Fibroblast of villous mesenchyme (primary cell): ENCODE measurements at regions not wholly inside any gene's neighbourhood (a gene's known extent, or its start where the extent isn't known, plus 50 kb on each side); places are given as distances from the start of the nearest gene placed in this dataset.

Experiments
- DNase-seq: peaks from one replicate; pipeline ENCODE4 v3.0.0-alpha.2; 2010; ENCODE audit warnings: low read depth
- H3K4me3 ChIP-seq: 2 replicates; pipeline ENCODE4 v1.5.1; 2011; ENCODE audit warnings: low read depth, mild to moderate bottlenecking, low read length
- TF ChIP-seq, protein P1 (sequence below): IDR thresholded peaks from 2 replicates; pipeline ENCODE4 v1.5.1; 2012; ENCODE audit warnings: low read depth, mild to moderate bottlenecking, low read length; ENCODE audit not compliant: insufficient read depth

DNA sequence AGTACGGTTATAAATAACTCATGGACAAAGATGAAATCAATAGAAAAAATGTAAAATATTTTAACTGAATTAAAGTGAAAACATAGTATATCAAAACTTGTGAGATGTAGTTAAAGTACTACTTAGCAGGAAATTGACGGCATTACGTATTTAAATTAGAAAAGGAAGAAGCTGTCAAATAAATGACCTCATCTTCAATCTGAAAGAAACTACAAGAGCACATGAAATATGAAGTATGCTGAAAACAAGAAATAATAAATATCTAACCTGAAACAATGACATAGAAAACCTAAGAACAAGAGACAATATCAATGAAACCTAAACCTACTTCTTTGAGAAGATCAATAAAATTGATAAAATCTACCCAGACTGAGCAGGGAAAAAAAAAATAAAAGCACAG lies 122.2 kb upstream of the PDE4B start:
- no peak overlapping the region for H3K4me3 ChIP-seq
- DNase-seq = no peak
- TF ChIP-seq, protein P1, sequence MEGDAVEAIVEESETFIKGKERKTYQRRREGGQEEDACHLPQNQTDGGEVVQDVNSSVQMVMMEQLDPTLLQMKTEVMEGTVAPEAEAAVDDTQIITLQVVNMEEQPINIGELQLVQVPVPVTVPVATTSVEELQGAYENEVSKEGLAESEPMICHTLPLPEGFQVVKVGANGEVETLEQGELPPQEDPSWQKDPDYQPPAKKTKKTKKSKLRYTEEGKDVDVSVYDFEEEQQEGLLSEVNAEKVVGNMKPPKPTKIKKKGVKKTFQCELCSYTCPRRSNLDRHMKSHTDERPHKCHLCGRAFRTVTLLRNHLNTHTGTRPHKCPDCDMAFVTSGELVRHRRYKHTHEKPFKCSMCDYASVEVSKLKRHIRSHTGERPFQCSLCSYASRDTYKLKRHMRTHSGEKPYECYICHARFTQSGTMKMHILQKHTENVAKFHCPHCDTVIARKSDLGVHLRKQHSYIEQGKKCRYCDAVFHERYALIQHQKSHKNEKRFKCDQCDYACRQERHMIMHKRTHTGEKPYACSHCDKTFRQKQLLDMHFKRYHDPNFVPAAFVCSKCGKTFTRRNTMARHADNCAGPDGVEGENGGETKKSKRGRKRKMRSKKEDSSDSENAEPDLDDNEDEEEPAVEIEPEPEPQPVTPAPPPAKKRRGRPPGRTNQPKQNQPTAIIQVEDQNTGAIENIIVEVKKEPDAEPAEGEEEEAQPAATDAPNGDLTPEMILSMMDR = no peak

DNA sequence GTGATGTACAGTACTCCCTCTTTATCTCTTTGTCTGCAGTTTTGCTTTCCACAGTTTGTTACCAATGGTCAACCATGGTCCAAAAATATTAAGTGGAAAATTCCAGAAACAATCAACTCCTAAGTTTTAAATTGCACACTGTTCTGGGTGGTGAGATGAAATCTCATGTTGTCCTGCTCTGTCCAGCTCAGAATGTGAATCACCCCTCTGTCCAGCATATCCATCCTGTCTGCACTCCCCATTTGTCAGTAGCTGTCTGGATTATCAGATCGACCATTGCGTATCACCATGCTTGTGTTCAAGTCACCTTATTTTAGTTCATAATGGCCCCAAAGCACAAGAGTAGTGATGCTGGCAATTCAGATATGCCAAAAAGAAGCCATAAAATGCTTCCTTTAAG lies 118.2 kb upstream of the PDE4B start:
- TF ChIP-seq, protein P1 = no peak
- no peak overlapping the region for H3K4me3 ChIP-seq
- DNase-seq = no peak

DNA sequence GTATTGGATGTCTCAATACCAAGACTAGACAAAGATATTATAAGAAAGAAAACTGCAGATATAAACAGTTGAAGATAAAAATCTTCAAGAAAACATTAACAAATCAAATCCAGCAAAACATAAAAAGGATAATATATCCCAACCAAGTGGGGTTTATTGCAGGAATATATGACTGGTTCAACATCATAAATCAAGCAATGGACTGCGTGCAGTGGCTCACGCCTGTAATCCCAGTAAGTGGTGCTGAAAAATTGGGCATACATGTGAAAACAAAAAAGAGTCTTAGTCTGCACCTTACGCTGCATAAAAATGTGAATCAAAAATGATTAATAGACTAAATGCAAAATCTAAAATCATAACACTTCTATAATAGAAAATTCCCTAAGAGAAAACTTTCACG lies 112.9 kb upstream of the PDE4B start:
- no peak overlapping the region for H3K4me3 ChIP-seq
- TF ChIP-seq, protein P1 = no peak
- no peak for DNase-seq

DNA sequence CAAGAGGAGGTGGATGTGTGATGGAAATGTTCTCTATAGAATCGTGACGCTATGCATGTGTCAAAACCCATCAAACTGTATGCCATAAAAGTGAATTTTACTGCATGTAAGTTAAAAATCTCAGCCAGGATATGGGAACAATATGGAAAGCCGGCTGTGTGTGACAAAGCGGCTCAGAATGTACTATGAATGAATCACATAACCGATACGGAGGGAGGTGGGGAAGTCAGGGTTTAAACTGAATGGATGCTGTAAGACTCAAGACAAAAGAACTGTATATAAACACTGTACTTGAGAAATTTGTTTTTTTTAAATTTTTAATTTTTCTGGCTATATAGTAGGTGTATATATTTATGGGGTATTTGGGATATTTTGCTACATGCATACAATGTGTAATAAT lies 111.6 kb upstream of the PDE4B start:
- no peak overlapping the region for H3K4me3 ChIP-seq
- TF ChIP-seq, protein P1 = no peak
- no peak for DNase-seq

DNA sequence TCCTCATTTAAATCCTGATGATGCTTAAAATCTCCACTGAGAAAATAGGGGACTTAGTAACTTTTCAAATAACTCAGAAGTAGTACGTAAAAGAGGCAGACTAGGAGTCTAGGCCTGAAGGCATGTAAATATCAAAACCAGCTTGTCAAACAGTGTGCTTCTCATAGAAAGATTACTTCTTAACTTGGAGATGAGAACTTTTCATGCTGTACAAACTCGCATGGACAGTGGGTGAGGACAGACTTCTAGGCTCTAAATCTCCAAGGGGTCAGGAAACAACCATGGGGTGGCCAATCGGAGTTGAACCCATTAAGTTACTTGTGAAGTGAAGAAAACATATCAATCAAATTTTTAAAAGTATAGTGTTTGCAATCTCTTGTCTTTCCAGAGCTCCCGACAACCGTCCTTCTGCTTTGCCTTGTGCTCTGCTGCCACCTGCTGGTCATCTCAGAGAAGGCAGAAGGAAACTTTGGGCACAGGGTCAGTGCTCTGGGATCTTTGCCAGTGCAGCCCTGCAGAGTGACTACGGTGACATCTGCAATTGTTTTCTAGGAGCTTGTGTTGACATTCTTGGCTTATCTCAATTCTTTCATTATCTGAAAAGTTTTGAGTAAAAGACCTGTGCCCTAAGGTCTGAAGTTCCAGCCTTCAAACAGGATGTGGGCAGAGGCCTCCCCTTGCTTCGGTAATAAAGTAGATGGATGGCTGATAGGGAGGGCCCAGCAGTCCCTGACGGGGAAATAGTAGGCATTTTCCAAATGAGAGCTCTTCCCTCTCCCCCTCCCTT lies 105.1 kb upstream of the PDE4B start:
- peak; percentile 71 for DNase-seq
- no peak overlapping the region for H3K4me3 ChIP-seq
- TF ChIP-seq, protein P1 = peak; percentile 79

DNA sequence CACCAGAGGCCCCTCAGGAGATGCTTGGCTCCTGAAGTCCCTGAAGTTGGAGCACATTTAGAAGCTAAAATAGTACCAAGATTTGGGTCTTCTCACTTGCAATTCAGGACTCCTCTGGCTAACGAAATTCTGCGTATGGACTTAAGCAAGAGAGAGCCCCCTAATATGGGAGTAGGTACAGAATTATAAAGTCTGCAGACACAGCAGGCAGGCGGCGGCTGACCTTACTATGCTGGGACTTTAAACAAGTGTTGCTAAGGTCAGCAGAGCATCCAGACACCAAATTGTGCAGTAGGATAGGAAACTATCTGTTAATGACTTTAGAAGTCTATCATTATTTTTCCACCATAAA lies 104.5 kb upstream of the PDE4B start:
- DNase-seq = no peak
- TF ChIP-seq, protein P1 = no peak
- H3K4me3 ChIP-seq = no peak overlapping the region

DNA sequence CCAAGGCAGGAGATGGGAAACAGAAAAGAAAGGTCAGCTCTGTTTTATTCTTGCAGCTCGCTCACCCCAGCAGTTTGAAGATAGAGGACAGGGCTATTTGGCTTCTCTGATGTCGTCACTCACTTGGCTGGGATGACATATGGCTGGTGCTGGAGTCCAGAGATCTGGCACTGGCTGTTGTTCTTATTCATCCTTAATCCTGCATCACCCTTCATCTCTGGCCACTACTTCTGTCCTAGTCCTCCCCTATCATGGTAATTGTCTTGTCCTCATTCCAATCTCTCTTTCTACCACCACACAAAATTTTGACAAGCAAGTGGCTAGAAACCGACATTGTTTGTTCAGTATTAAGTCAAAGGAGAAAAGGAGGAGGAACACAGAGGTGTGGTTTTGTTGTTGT lies 103.8 kb upstream of the PDE4B start:
- DNase-seq = no peak
- no peak overlapping the region for H3K4me3 ChIP-seq

More for the DNA sequence above, 103.8 kb upstream of the PDE4B start:
- TF ChIP-seq, protein P1 = no peak
